Neural progenitor cell (in vitro differentiated cells): ENCODE measurements at regions not wholly inside any gene's neighbourhood (a gene's known extent, or its start where the extent isn't known, plus 50 kb on each side); places are given as distances from the start of the nearest gene placed in this dataset.

ENCODE experiments used
- EZH2 ChIP-seq: fragments of 200-600 bp; sonication (generic); IDR thresholded peaks from 2 replicates; pipeline ENCODE4 v1.6.1; 2017; ENCODE audit warnings: antibody characterized with exemption, mild to moderate bottlenecking, moderate library complexity
- EZH2phosphoT487 ChIP-seq: fragments of 200-600 bp; sonication (generic); IDR thresholded peaks from 2 replicates; pipeline ENCODE4 v1.6.1; 2017; ENCODE audit warnings: antibody characterized with exemption
- TF ChIP-seq, protein P1 (sequence below): fragments of 200-600 bp; sonication (generic); IDR thresholded peaks from 2 replicates; pipeline ENCODE4 v1.5.1; 2017; ENCODE audit warnings: antibody characterized with exemption, mild to moderate bottlenecking

DNA sequence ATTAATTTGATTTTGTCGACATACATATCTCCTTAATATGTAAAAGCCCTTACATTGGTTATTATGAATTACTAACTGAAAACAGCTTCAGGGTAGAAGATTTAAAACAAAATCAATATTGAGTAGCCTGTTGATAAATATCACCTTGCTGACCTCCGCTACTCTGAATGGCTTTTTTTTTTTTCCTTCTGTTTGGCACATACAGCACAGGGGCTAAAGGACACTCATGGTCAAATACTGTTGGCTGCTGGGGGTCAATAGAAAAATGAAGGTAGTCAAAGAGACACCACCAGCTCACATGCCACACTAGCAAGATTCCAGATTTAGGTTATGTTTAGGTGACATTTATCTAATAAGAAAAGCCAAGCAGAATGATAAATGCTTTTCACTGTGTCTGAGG is 1642.4 kb upstream of the SLC39A10 start:
- TF ChIP-seq, protein P1, sequence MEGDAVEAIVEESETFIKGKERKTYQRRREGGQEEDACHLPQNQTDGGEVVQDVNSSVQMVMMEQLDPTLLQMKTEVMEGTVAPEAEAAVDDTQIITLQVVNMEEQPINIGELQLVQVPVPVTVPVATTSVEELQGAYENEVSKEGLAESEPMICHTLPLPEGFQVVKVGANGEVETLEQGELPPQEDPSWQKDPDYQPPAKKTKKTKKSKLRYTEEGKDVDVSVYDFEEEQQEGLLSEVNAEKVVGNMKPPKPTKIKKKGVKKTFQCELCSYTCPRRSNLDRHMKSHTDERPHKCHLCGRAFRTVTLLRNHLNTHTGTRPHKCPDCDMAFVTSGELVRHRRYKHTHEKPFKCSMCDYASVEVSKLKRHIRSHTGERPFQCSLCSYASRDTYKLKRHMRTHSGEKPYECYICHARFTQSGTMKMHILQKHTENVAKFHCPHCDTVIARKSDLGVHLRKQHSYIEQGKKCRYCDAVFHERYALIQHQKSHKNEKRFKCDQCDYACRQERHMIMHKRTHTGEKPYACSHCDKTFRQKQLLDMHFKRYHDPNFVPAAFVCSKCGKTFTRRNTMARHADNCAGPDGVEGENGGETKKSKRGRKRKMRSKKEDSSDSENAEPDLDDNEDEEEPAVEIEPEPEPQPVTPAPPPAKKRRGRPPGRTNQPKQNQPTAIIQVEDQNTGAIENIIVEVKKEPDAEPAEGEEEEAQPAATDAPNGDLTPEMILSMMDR = no peak
- TF ChIP-seq EZH2phosphoT487 = no peak
- no peak for TF ChIP-seq EZH2
